GM23338 (cell line): ENCODE measurements at regions not wholly inside any gene's neighbourhood (a gene's known extent, or its start where the extent isn't known, plus 50 kb on each side); places are given as distances from the start of the nearest gene placed in this dataset.

Experiments
- ATAC-seq: fragments of 200-7000 bp; cut with Tn5 transposase; 3 replicates; pipeline ENCODE4 v1.9.1; 2020
- DNase-seq: peaks from one replicate; pipeline ENCODE4 v3.0.0-alpha.2; 2015; ENCODE audit warnings: low spot score
- H2AFZ ChIP-seq: fragments of 200-600 bp; sonication (generic); 2 replicates; pipeline ENCODE4 v1.8.0; 2016; ENCODE audit warnings: antibody characterized with exemption, mild to moderate bottlenecking, moderate library complexity
- H3F3A ChIP-seq: fragments of 200-600 bp; sonication (generic); replicated peaks from 2 replicates; pipeline ENCODE4 v1.8.0; 2017; ENCODE audit warnings: antibody characterized with exemption, mixed run types, low read depth
- H3K27ac ChIP-seq: fragments of 200-600 bp; sonication (generic); 2 replicates; pipeline ENCODE4 v1.6.1; 2016; ENCODE audit warnings: low read depth
- H3K27me3 ChIP-seq: fragments of 200-600 bp; sonication (generic); 2 replicates; pipeline ENCODE4 v1.8.0; 2016; ENCODE audit warnings: mild to moderate bottlenecking, mixed run types, moderate library complexity; ENCODE audit not compliant: insufficient read depth
- H3K36me3 ChIP-seq: fragments of 200-600 bp; sonication (generic); 2 replicates; pipeline ENCODE4 v1.8.0; 2016; ENCODE audit warnings: mild to moderate bottlenecking; ENCODE audit not compliant: insufficient read depth
- H3K4me1 ChIP-seq: fragments of 200-600 bp; sonication (generic); 2 replicates; pipeline ENCODE4 v1.8.0; 2016; ENCODE audit warnings: mild to moderate bottlenecking, moderate library complexity; ENCODE audit not compliant: insufficient read depth
- H3K4me2 ChIP-seq: fragments of 200-600 bp; sonication (generic); 2 replicates; pipeline ENCODE4 v1.7.1; 2017; ENCODE audit warnings: mixed run types
- H3K4me3 ChIP-seq: fragments of 200-600 bp; sonication (generic); 2 replicates; pipeline ENCODE4 v1.6.1; 2016; ENCODE audit warnings: mixed run types
- H3K79me2 ChIP-seq: fragments of 200-600 bp; sonication (generic); replicated peaks from 2 replicates; pipeline ENCODE4 v1.8.0; 2017; ENCODE audit warnings: mild to moderate bottlenecking; ENCODE audit not compliant: insufficient read depth
- H3K9me2 ChIP-seq: fragments of 200-600 bp; sonication (generic); 2 replicates; pipeline ENCODE4 v1.8.0; 2017; ENCODE audit not compliant: insufficient read depth
- H4K20me1 ChIP-seq: fragments of 200-600 bp; sonication (generic); replicated peaks from 2 replicates; pipeline ENCODE4 v1.8.0; 2017; ENCODE audit warnings: mild to moderate bottlenecking; ENCODE audit not compliant: insufficient read depth
- H3K27ac Mint-ChIP-seq: 2 replicates; pipeline ENCODE4 v1.8.0; 2020; ENCODE audit warnings: inconsistent platforms, mild to moderate bottlenecking, moderate library complexity, mixed read lengths
- H3K27me3 Mint-ChIP-seq: 3 replicates; pipeline ENCODE4 v1.8.0; 2022; ENCODE audit warnings: low read depth, mild to moderate bottlenecking, moderate library complexity, mixed read lengths, inconsistent platforms; ENCODE audit not compliant: insufficient read depth, poor library complexity
- H3K36me3 Mint-ChIP-seq: 3 replicates; pipeline ENCODE4 v1.8.0; 2021; ENCODE audit warnings: low read depth, mild to moderate bottlenecking, inconsistent platforms, moderate library complexity, mixed read lengths
- H3K4me1 Mint-ChIP-seq: 3 replicates; pipeline ENCODE4 v1.8.0; 2020; ENCODE audit warnings: mild to moderate bottlenecking, inconsistent platforms, mixed read lengths
- H3K4me3 Mint-ChIP-seq: 3 replicates; pipeline ENCODE4 v1.8.0; 2021; ENCODE audit warnings: moderate library complexity, mild to moderate bottlenecking, inconsistent platforms, mixed read lengths
- H3K9me3 Mint-ChIP-seq: 3 replicates; pipeline ENCODE4 v1.8.0; 2020; ENCODE audit warnings: moderate library complexity, mild to moderate bottlenecking, inconsistent platforms, mixed read lengths
- CREB1 ChIP-seq: fragments of 250-450 bp; sonication (Bioruptor Pico); IDR thresholded peaks from 2 replicates; pipeline ENCODE4 v1.5.0; 2020; ENCODE audit warnings: low read depth, mild to moderate bottlenecking, moderate library complexity
- EZH2 ChIP-seq: fragments of 200-600 bp; sonication (generic); IDR thresholded peaks from one replicate; pipeline ENCODE4 v1.8.0; 2017; ENCODE audit warnings: antibody characterized with exemption, mild to moderate bottlenecking, low read depth; ENCODE audit not compliant: unreplicated experiment
- EZH2phosphoT487 ChIP-seq: fragments of 200-600 bp; sonication (generic); IDR thresholded peaks from one replicate; pipeline ENCODE4 v1.8.1; 2018; ENCODE audit warnings: antibody characterized with exemption; ENCODE audit not compliant: unreplicated experiment
- JUNB ChIP-seq: IDR thresholded peaks from one replicate; pipeline ENCODE4 v1.6.1; 2016; ENCODE audit warnings: antibody characterized with exemption; ENCODE audit not compliant: unreplicated experiment
- NANOG ChIP-seq: IDR thresholded peaks from 2 replicates; pipeline ENCODE4 v1.6.1; 2016; ENCODE audit warnings: antibody characterized with exemption, borderline replicate concordance
- POLR2AphosphoS5 ChIP-seq: IDR thresholded peaks from 2 replicates; pipeline ENCODE4 v1.6.1; 2016; ENCODE audit warnings: antibody characterized with exemption, low read depth
- STAT1 ChIP-seq: IDR thresholded peaks from one replicate; pipeline ENCODE4 v1.6.1; 2016; ENCODE audit warnings: antibody characterized with exemption; ENCODE audit not compliant: unreplicated experiment
- ZNF114 ChIP-seq: fragments of 250-450 bp; sonication (Bioruptor Pico); IDR thresholded peaks from 2 replicates; pipeline ENCODE4 v1.5.0; 2020; ENCODE audit warnings: mild to moderate bottlenecking, moderate library complexity
- ZNF331 ChIP-seq: fragments of 250-450 bp; sonication (Bioruptor Pico); IDR thresholded peaks from 2 replicates; pipeline ENCODE4 v1.5.0; 2020; ENCODE audit warnings: low read depth, mild to moderate bottlenecking, moderate library complexity
- TF ChIP-seq, protein P1 (sequence below): IDR thresholded peaks from 2 replicates; pipeline ENCODE4 v1.6.1; 2016; ENCODE audit warnings: antibody characterized with exemption
- TF ChIP-seq, protein P2 (sequence below): fragments of 250-450 bp; sonication (Bioruptor Pico); IDR thresholded peaks from 2 replicates; pipeline ENCODE4 v1.5.0; 2020; ENCODE audit warnings: mild to moderate bottlenecking, moderate library complexity
- TF ChIP-seq, protein P3 (sequence below), 2 experiments: fragments of 200-600 bp in 1 of 2; sonication (generic) in 1 of 2; conservative IDR thresholded peaks; 2 replicates each; pipeline versions ENCODE4 v1.5.1 to v1.6.1; 2016 to 2017; ENCODE audit warnings: antibody characterized with exemption in 2 of 2, low read depth in 2 of 2, mild to moderate bottlenecking in 2 of 2, moderate library complexity in 1 of 2
- TF ChIP-seq, protein P4 (sequence below): IDR thresholded peaks from one replicate; pipeline ENCODE4 v1.6.1; 2018; ENCODE audit warnings: antibody characterized with exemption; ENCODE audit not compliant: unreplicated experiment

DNA sequence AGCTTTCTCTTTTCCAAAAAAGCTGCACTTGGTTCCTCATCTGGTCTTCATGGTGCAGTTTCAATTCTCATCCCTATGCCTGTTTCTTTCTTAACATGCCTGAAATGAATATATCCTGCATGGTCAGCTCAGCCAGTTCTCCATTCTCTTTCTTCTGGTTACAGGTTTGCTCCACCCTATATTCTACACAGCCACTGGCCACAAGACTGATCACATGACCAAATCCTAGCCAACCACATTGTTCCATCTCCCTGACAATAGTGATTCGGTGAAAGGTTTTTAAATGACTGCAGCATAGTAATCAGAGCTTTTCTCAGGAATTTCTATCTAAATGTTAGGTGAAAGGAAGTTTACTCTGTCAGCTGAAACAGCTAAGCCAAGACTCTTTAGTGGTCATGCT lies 891.4 kb downstream of the METTL15 start:
- ATAC-seq (no peak), DNase-seq (peak; percentile 2)
- H3K4me3 ChIP-seq: no peak overlapping the region
- H3K9me2 ChIP-seq: 0 out of 2 replicates have a peak, but pooled peaks cover 2% of the 10 kb centered on the region
- H3K4me2 ChIP-seq: no peak overlapping the region
- Mint-ChIP-seq H3K36me3 (no peaks in the 10 kb centered on the region), H3K4me1 (peaks cover 4% of the 10 kb centered on the region; the same call in 1 of the 3 replicates), H3K27me3 (no peaks in the 10 kb centered on the region), H3K9me3 (no peaks in the 10 kb centered on the region), H3K4me3 (no peak overlapping the region), H3K27ac (no peak overlapping the region)
- no peak overlapping the region for H3K27ac ChIP-seq
- no peaks in the 10 kb centered on the region; the same call in 1 of the 2 replicates for H3K4me1 ChIP-seq
- H2AFZ ChIP-seq: peak overlapping the region; percentile 72; the same call in 1 of the 2 replicates
- no peaks in the 10 kb centered on the region for H3K79me2 ChIP-seq
- H3F3A ChIP-seq: no peaks in the 10 kb centered on the region
- no peaks in the 10 kb centered on the region for H4K20me1 ChIP-seq
- TF ChIP-seq POLR2AphosphoS5: no peak
- TF ChIP-seq JUNB: no peak
- TF ChIP-seq EZH2phosphoT487: no peak
- TF ChIP-seq NANOG: no peak
- TF ChIP-seq CREB1 (CRISPR knock-in tag): no peak
- TF ChIP-seq, protein P1, sequence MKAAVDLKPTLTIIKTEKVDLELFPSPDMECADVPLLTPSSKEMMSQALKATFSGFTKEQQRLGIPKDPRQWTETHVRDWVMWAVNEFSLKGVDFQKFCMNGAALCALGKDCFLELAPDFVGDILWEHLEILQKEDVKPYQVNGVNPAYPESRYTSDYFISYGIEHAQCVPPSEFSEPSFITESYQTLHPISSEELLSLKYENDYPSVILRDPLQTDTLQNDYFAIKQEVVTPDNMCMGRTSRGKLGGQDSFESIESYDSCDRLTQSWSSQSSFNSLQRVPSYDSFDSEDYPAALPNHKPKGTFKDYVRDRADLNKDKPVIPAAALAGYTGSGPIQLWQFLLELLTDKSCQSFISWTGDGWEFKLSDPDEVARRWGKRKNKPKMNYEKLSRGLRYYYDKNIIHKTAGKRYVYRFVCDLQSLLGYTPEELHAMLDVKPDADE: no peak
- no peak for TF ChIP-seq EZH2
- TF ChIP-seq ZNF114 (CRISPR knock-in tag): no peak
- TF ChIP-seq, protein P2, sequence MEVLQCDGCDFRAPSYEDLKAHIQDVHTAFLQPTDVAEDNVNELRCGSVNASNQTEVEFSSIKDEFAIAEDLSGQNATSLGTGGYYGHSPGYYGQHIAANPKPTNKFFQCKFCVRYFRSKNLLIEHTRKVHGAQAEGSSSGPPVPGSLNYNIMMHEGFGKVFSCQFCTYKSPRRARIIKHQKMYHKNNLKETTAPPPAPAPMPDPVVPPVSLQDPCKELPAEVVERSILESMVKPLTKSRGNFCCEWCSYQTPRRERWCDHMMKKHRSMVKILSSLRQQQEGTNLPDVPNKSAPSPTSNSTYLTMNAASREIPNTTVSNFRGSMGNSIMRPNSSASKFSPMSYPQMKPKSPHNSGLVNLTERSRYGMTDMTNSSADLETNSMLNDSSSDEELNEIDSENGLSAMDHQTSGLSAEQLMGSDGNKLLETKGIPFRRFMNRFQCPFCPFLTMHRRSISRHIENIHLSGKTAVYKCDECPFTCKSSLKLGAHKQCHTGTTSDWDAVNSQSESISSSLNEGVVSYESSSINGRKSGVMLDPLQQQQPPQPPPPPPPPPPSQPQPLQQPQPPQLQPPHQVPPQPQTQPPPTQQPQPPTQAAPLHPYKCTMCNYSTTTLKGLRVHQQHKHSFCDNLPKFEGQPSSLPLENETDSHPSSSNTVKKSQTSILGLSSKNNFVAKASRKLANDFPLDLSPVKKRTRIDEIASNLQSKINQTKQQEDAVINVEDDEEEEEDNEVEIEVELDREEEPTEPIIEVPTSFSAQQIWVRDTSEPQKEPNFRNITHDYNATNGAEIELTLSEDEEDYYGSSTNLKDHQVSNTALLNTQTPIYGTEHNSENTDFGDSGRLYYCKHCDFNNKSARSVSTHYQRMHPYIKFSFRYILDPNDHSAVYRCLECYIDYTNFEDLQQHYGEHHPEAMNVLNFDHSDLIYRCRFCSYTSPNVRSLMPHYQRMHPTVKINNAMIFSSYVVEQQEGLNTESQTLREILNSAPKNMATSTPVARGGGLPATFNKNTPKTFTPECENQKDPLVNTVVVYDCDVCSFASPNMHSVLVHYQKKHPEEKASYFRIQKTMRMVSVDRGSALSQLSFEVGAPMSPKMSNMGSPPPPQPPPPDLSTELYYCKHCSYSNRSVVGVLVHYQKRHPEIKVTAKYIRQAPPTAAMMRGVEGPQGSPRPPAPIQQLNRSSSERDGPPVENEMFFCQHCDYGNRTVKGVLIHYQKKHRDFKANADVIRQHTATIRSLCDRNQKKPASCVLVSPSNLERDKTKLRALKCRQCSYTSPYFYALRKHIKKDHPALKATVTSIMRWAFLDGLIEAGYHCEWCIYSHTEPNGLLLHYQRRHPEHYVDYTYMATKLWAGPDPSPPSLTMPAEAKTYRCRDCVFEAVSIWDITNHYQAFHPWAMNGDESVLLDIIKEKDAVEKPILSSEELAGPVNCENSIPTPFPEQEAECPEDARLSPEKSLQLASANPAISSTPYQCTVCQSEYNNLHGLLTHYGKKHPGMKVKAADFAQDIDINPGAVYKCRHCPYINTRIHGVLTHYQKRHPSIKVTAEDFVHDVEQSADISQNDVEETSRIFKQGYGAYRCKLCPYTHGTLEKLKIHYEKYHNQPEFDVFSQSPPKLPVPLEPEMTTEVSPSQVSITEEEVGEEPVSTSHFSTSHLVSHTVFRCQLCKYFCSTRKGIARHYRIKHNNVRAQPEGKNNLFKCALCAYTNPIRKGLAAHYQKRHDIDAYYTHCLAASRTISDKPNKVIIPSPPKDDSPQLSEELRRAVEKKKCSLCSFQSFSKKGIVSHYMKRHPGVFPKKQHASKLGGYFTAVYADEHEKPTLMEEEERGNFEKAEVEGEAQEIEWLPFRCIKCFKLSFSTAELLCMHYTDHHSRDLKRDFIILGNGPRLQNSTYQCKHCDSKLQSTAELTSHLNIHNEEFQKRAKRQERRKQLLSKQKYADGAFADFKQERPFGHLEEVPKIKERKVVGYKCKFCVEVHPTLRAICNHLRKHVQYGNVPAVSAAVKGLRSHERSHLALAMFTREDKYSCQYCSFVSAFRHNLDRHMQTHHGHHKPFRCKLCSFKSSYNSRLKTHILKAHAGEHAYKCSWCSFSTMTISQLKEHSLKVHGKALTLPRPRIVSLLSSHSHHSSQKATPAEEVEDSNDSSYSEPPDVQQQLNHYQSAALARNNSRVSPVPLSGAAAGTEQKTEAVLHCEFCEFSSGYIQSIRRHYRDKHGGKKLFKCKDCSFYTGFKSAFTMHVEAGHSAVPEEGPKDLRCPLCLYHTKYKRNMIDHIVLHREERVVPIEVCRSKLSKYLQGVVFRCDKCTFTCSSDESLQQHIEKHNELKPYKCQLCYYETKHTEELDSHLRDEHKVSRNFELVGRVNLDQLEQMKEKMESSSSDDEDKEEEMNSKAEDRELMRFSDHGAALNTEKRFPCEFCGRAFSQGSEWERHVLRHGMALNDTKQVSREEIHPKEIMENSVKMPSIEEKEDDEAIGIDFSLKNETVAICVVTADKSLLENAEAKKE (CRISPR knock-in tag): no peak
- TF ChIP-seq, protein P3, sequence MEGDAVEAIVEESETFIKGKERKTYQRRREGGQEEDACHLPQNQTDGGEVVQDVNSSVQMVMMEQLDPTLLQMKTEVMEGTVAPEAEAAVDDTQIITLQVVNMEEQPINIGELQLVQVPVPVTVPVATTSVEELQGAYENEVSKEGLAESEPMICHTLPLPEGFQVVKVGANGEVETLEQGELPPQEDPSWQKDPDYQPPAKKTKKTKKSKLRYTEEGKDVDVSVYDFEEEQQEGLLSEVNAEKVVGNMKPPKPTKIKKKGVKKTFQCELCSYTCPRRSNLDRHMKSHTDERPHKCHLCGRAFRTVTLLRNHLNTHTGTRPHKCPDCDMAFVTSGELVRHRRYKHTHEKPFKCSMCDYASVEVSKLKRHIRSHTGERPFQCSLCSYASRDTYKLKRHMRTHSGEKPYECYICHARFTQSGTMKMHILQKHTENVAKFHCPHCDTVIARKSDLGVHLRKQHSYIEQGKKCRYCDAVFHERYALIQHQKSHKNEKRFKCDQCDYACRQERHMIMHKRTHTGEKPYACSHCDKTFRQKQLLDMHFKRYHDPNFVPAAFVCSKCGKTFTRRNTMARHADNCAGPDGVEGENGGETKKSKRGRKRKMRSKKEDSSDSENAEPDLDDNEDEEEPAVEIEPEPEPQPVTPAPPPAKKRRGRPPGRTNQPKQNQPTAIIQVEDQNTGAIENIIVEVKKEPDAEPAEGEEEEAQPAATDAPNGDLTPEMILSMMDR (conservative IDR thresholded peaks at IDR 0.05; ENCODE audit: low read depth in 2 of 2): no peak
- TF ChIP-seq, protein P4, sequence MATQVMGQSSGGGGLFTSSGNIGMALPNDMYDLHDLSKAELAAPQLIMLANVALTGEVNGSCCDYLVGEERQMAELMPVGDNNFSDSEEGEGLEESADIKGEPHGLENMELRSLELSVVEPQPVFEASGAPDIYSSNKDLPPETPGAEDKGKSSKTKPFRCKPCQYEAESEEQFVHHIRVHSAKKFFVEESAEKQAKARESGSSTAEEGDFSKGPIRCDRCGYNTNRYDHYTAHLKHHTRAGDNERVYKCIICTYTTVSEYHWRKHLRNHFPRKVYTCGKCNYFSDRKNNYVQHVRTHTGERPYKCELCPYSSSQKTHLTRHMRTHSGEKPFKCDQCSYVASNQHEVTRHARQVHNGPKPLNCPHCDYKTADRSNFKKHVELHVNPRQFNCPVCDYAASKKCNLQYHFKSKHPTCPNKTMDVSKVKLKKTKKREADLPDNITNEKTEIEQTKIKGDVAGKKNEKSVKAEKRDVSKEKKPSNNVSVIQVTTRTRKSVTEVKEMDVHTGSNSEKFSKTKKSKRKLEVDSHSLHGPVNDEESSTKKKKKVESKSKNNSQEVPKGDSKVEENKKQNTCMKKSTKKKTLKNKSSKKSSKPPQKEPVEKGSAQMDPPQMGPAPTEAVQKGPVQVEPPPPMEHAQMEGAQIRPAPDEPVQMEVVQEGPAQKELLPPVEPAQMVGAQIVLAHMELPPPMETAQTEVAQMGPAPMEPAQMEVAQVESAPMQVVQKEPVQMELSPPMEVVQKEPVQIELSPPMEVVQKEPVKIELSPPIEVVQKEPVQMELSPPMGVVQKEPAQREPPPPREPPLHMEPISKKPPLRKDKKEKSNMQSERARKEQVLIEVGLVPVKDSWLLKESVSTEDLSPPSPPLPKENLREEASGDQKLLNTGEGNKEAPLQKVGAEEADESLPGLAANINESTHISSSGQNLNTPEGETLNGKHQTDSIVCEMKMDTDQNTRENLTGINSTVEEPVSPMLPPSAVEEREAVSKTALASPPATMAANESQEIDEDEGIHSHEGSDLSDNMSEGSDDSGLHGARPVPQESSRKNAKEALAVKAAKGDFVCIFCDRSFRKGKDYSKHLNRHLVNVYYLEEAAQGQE: no peak
- TF ChIP-seq ZNF331 (CRISPR knock-in tag): no peak
- TF ChIP-seq STAT1: no peak
- H3K36me3 ChIP-seq: no peaks in the 10 kb centered on the region
- no peaks in the 10 kb centered on the region for H3K27me3 ChIP-seq
